ENCODE measurements at regions not wholly inside any gene's neighbourhood (a gene's known extent, or its start where the extent isn't known, plus 50 kb on each side); places are given as distances from the start of the nearest gene placed in this dataset.

- no peak for TF ChIP-seq RNF2 (conservative IDR thresholded peaks at IDR 0.05; ENCODE audit: low read depth)
- TF ChIP-seq POLR2A (IDR thresholded peaks at IDR 0.05; ENCODE audit: insufficient read depth in 1 of 2, low read depth in 2 of 2, low read length in 2 of 2) = no peak
- no peak for TF ChIP-seq ZNF580 (CRISPR knock-in tag; IDR thresholded peaks at IDR 0.05; ENCODE audit: borderline replicate concordance, low read depth)
- no peak for TF ChIP-seq CTCF (CRISPR knock-in tag; IDR thresholded peaks at IDR 0.05)
Measured at GRCh38 chr3:87073496-87074145, 82.7 kb upstream of the VGLL3 start.
